HepG2 (cell line): ENCODE measurements at regions not wholly inside any gene's neighbourhood (a gene's known extent, or its start where the extent isn't known, plus 50 kb on each side); places are given as distances from the start of the nearest gene placed in this dataset.

Source experiments
- ATAC-seq: fragments of 200-7000 bp; cut with Tn5 transposase; 3 replicates; pipeline ENCODE4 v1.9.1; 2020; ENCODE audit warnings: mild to moderate bottlenecking, moderate library complexity
- BruUV-seq: library from RNA; stranded (reverse); fragments of 400-500 nt; replicated peaks from 2 replicates; lab custom pipeline; 2021; lab: Mats Ljungman, UMichigan
- CTCF ChIA-PET: fragments of 300-600 bp; formaldehyde crosslinking; extraction: SDS; loops from one replicate; lab custom pipeline; 2021; ENCODE audit warnings: low total read pairs, inconsistent platforms, low intra/inter-chr PET ratio; lab: Yijun Ruan, JAX
- POLR2A ChIA-PET: fragments of 350-600 bp; sonication (Branson Sonifier 250); formaldehyde crosslinking; loops from one replicate; lab custom pipeline; 2020; ENCODE audit warnings: antibody characterized with exemption, inconsistent platforms; lab: Yijun Ruan, JAX
- DNase-seq: peaks from one replicate; pipeline ENCODE4 v3.0.0-alpha.2; 2015; ENCODE audit warnings: low spot score
- FAIRE-seq: peaks from 3 replicates; lab custom pipeline; 2011; peaks lifted over from hg19 to GRCh38; lab: Jason Lieb, UNC
- H2AFZ ChIP-seq: one replicate; pipeline ENCODE4 v1.6.1; 2011; ENCODE audit warnings: low read length, inconsistent platforms
- H3K27ac ChIP-seq: fragments of 300-600 bp; 3 replicates; pipeline ENCODE4 v1.8.0; 2011; ENCODE audit warnings: mixed run types, mild to moderate bottlenecking, mixed read lengths, low read length, inconsistent platforms; ENCODE audit not compliant: insufficient read depth; ENCODE audit errors: extremely low read length
- H3K27me3 ChIP-seq, 2 experiments: fragments of 200-600 bp in 1 of 2; 2 replicates in 1 of 2; 3 replicates in 1 of 2; pipeline versions ENCODE4 v1.6.0 to v1.8.0; 2011; ENCODE audit warnings: low read length in 2 of 2, mild to moderate bottlenecking in 2 of 2, moderate library complexity in 2 of 2, inconsistent platforms in 1 of 2; ENCODE audit not compliant: insufficient read depth in 2 of 2, control insufficient read depth in 1 of 2
- H3K36me3 ChIP-seq, 2 experiments: fragments of 200-600 bp in 1 of 2; replicated peaks in 1 of 2; 2 replicates in 1 of 2; 3 replicates in 1 of 2; pipeline versions ENCODE4 v1.5.1 to v1.8.0; 2011; ENCODE audit warnings: low read length in 2 of 2, inconsistent platforms in 1 of 2; ENCODE audit not compliant: insufficient read depth in 2 of 2, control insufficient read depth in 1 of 2
- H3K4me1 ChIP-seq: 2 replicates; pipeline ENCODE4 v1.5.1; 2012; ENCODE audit warnings: low read length, inconsistent platforms; ENCODE audit not compliant: insufficient read depth
- H3K4me2 ChIP-seq: 2 replicates; pipeline ENCODE4 v1.6.0; 2011; ENCODE audit warnings: low read depth, low read length, inconsistent platforms
- H3K4me3 ChIP-seq, 3 experiments: fragments of 200-600 bp in 1 of 3; sonication (generic), shearing (Covaris generic) in 1 of 3; replicated peaks in 1 of 3; 2 replicates each; pipeline ENCODE4 v1.5.1; 2011 to 2016; ENCODE audit warnings: low read length in 3 of 3, inconsistent platforms in 2 of 3, low read depth in 2 of 3, mild to moderate bottlenecking in 2 of 3, control low read depth in 1 of 3, mixed read lengths in 1 of 3; ENCODE audit not compliant: insufficient read depth in 1 of 3
- H3K79me2 ChIP-seq: one replicate; pipeline ENCODE4 v1.6.1; 2011; ENCODE audit warnings: low read length, inconsistent platforms; ENCODE audit not compliant: insufficient read depth
- H3K9ac ChIP-seq: 2 replicates; pipeline ENCODE4 v1.6.0; 2011; ENCODE audit warnings: mild to moderate bottlenecking, low read depth, low read length, inconsistent platforms; ENCODE audit not compliant: insufficient read depth
- H3K9me3 ChIP-seq: 2 replicates; pipeline ENCODE4 v1.5.1; 2012; ENCODE audit warnings: mild to moderate bottlenecking, low read length
- H4K20me1 ChIP-seq: 2 replicates; pipeline ENCODE4 v1.6.0; 2011; ENCODE audit warnings: inconsistent platforms, mild to moderate bottlenecking, low read length, moderate library complexity; ENCODE audit not compliant: insufficient read depth
- ADNP ChIP-seq: sonication (generic); formaldehyde crosslinking; IDR thresholded peaks from 2 replicates; pipeline ENCODE4 v1.4.0; 2020; ENCODE audit warnings: missing genetic modification reagents
- AGO1 ChIP-seq: fragments of 200-400 bp; formaldehyde crosslinking; IDR thresholded peaks from 2 replicates; pipeline ENCODE4 v1.6.1; 2017; ENCODE audit warnings: mild to moderate bottlenecking, low read depth, low read length, moderate library complexity; ENCODE audit not compliant: poor library complexity, severe bottlenecking
- CHD4 ChIP-seq: fragments of 200-600 bp; sonication (generic); IDR thresholded peaks from 2 replicates; pipeline ENCODE4 v1.7.0; 2017; ENCODE audit warnings: mild to moderate bottlenecking, low read length, borderline replicate concordance
- EHMT2 ChIP-seq: fragments of 200-600 bp; sonication (generic); IDR thresholded peaks from 2 replicates; pipeline ENCODE4 v1.7.0; 2017; ENCODE audit warnings: antibody characterized with exemption, low read depth, low read length, borderline replicate concordance
- MXI1 ChIP-seq: IDR thresholded peaks from 3 replicates; pipeline ENCODE4 v1.6.1; 2012; ENCODE audit warnings: low read depth, low read length, inconsistent platforms, borderline replicate concordance
- NFKBIZ ChIP-seq: IDR thresholded peaks from 2 replicates; pipeline ENCODE4 v1.6.1; 2018; ENCODE audit warnings: missing genetic modification reagents, missing compliant biosample characterization
- TRIM24 ChIP-seq: sonication (generic); formaldehyde crosslinking; IDR thresholded peaks from 2 replicates; pipeline ENCODE4 v1.8.0; 2022; ENCODE audit warnings: mild to moderate bottlenecking, missing genetic modification reagents
- ZNF563 ChIP-seq: sonication (generic); formaldehyde crosslinking; IDR thresholded peaks from 2 replicates; pipeline ENCODE4 v1.8.0; 2022; ENCODE audit warnings: mild to moderate bottlenecking, moderate library complexity, missing genetic modification reagents
- WGBS: methylation state at CpG from one replicate; pipeline ENCODE4 v1.1.6; 2017; ENCODE audit warnings: low lambda C conversion rate; 5-methylcytosine and 5-hydroxymethylcytosine counted together
- in situ Hi-C: cut with HindIII; loops from 2 replicates; pipeline ENCODE4 v1.10.0; 2017; ENCODE audit warnings: low pct_unique_long_range_greater_than_20kb; ENCODE audit not compliant: extremely low pct_ligation_motif_present
- intact Hi-C: fragments of 100-400 bp; cut with micrococcal nuclease; formaldehyde crosslinking; loops from one replicate; pipeline ENCODE4 v1.10.0; 2022; ENCODE audit not compliant: unreplicated experiment
- TF ChIP-seq, protein P1 (sequence below): sonication (generic); formaldehyde crosslinking; IDR thresholded peaks from 2 replicates; pipeline ENCODE4 v1.4.0; 2020; ENCODE audit warnings: mild to moderate bottlenecking, missing genetic modification reagents
- TF ChIP-seq, protein P2 (sequence below): sonication (generic); formaldehyde crosslinking; IDR thresholded peaks from 2 replicates; pipeline ENCODE4 v1.4.0; 2020; ENCODE audit warnings: missing genetic modification reagents
- TF ChIP-seq, protein P3 (sequence below): sonication (generic); formaldehyde crosslinking; IDR thresholded peaks from 2 replicates; pipeline ENCODE4 v1.4.0; 2020; ENCODE audit warnings: mild to moderate bottlenecking, low read depth, missing genetic modification reagents
- TF ChIP-seq, protein P4 (sequence below): sonication (generic); IDR thresholded peaks from 2 replicates; pipeline ENCODE4 v1.6.1; 2016; ENCODE audit warnings: low read depth, borderline replicate concordance

GRCh38 chr2:185063761-185064160 is 465.4 kb downstream of the ZNF804A start:
- H3K27me3 ChIP-seq = no peaks in the 10 kb centered on the region
- no peaks in the 10 kb centered on the region for H4K20me1 ChIP-seq
- intact Hi-C loops (no loop called here), in situ Hi-C loops (no loop called here)
- H3K36me3 ChIP-seq = no peaks in the 10 kb centered on the region
- H3K9me3 ChIP-seq = no peaks in the 10 kb centered on the region
- H3K4me1 ChIP-seq = no peaks in the 10 kb centered on the region
- ChIA-PET POLR2A (no interaction called here), CTCF (no interaction called here)
- BruUV-seq = no TSS peak
- H3K4me2 ChIP-seq = no peak overlapping the region
- H3K79me2 ChIP-seq = no peaks in the 10 kb centered on the region
- H3K9ac ChIP-seq = no peak overlapping the region
- H3K4me3 ChIP-seq = no peak overlapping the region
- H3K27ac ChIP-seq = no peak overlapping the region
- no peak for DNase-seq
- no peak for FAIRE-seq
- no peak for ATAC-seq
- no peak overlapping the region for H2AFZ ChIP-seq
- WGBS = 0% methylated on average over 1 of the region's 1 CpG
- TF ChIP-seq TRIM24 (CRISPR knock-in tag) (no peak), NFKBIZ (CRISPR knock-in tag) (no peak), MXI1 (no peak), ADNP (CRISPR knock-in tag) (no peak), EHMT2 (no peak), CHD4 (no peak), ZNF563 (CRISPR knock-in tag) (no peak), AGO1 (no peak)
- TF ChIP-seq, protein P1, sequence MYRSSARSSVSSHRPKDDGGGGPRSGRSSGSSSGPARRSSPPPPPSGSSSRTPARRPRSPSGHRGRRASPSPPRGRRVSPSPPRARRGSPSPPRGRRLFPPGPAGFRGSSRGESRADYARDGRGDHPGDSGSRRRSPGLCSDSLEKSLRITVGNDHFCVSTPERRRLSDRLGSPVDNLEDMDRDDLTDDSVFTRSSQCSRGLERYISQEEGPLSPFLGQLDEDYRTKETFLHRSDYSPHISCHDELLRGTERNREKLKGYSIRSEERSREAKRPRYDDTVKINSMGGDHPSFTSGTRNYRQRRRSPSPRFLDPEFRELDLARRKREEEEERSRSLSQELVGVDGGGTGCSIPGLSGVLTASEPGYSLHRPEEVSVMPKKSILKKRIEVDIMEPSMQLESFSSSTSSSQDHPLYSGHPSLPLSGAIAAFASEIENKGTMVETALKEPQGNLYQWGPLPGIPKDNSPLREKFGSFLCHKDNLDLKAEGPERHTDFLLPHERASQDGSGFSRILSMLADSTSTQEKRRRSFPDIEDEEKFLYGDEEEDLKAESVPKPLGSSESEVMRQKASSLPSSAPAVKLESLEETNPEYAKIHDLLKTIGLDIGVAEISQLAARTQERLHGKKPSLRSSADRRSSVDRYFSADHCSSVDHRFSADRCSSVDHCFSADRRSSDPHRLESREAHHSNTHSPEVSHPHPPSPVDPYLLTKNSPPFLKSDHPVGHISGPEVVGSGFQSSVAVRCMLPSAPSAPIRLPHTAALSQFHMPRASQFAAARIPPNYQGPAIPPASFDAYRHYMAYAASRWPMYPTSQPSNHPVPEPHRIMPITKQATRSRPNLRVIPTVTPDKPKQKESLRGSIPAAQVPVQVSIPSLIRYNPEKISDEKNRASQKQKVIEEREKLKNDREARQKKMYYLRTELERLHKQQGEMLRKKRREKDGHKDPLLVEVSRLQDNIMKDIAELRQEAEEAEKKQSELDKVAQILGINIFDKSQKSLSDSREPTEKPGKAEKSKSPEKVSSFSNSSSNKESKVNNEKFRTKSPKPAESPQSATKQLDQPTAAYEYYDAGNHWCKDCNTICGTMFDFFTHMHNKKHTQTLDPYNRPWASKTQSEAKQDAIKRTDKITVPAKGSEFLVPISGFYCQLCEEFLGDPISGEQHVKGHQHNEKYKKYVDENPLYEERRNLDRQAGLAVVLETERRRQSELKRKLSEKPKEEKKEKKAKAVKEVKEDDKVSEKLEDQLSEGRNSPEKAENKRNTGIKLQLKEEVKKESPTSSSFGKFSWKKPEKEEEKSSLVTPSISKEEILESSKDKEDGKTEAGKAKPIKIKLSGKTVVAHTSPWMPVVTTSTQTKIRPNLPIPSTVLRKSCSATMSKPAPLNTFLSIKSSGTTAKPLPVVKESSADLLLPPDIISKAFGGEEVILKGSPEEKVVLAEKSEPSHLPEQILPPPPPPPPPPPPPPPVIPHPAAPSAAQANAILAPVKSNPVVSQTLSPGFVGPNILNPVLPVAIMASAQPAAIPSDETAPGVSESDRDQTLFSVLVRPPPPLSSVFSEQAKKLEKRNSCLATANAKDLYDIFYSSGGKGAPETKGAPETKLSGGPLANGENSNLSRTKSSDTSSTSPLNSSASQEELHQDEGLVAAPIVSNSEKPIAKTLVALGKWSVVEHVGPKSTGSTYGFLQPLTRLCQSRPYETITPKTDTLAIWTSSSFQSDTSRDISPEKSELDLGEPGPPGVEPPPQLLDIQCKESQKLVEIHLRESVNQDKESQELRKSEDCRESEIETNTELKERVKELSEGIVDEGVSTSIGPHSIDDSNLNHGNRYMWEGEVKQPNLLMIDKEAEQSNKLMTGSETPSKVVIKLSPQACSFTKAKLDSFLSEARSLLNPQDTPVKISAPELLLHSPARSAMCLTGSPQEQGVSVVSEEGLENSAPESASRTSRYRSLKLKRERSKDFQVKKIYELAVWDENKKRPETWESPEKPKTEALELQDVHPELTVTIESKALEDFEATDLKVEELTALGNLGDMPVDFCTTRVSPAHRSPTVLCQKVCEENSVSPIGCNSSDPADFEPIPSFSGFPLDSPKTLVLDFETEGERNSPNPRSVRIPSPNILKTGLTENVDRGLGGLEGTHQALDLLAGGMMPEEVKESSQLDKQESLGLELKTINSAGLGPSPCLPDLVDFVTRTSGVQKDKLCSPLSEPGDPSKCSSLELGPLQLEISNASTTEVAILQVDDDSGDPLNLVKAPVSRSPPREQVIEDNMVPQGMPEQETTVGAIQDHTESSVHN (CRISPR knock-in tag) = no peak
- TF ChIP-seq, protein P2, sequence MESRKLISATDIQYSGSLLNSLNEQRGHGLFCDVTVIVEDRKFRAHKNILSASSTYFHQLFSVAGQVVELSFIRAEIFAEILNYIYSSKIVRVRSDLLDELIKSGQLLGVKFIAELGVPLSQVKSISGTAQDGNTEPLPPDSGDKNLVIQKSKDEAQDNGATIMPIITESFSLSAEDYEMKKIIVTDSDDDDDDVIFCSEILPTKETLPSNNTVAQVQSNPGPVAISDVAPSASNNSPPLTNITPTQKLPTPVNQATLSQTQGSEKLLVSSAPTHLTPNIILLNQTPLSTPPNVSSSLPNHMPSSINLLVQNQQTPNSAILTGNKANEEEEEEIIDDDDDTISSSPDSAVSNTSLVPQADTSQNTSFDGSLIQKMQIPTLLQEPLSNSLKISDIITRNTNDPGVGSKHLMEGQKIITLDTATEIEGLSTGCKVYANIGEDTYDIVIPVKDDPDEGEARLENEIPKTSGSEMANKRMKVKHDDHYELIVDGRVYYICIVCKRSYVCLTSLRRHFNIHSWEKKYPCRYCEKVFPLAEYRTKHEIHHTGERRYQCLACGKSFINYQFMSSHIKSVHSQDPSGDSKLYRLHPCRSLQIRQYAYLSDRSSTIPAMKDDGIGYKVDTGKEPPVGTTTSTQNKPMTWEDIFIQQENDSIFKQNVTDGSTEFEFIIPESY = no peak
- TF ChIP-seq, protein P3, sequence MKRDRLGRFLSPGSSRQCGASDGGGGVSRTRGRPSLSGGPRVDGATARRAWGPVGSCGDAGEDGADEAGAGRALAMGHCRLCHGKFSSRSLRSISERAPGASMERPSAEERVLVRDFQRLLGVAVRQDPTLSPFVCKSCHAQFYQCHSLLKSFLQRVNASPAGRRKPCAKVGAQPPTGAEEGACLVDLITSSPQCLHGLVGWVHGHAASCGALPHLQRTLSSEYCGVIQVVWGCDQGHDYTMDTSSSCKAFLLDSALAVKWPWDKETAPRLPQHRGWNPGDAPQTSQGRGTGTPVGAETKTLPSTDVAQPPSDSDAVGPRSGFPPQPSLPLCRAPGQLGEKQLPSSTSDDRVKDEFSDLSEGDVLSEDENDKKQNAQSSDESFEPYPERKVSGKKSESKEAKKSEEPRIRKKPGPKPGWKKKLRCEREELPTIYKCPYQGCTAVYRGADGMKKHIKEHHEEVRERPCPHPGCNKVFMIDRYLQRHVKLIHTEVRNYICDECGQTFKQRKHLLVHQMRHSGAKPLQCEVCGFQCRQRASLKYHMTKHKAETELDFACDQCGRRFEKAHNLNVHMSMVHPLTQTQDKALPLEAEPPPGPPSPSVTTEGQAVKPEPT (CRISPR knock-in tag) = no peak
- TF ChIP-seq, protein P4, sequence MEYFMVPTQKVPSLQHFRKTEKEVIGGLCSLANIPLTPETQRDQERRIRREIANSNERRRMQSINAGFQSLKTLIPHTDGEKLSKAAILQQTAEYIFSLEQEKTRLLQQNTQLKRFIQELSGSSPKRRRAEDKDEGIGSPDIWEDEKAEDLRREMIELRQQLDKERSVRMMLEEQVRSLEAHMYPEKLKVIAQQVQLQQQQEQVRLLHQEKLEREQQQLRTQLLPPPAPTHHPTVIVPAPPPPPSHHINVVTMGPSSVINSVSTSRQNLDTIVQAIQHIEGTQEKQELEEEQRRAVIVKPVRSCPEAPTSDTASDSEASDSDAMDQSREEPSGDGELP = no peak
